Colonic mucosa (tissue), 4 donors: ENCODE measurements at regions not wholly inside any gene's neighbourhood (a gene's known extent, or its start where the extent isn't known, plus 50 kb on each side); places are given as distances from the start of the nearest gene placed in this dataset.

ENCODE experiments used
- DNase-seq: peaks from one replicate; pipeline ENCODE4 v3.0.0-alpha.2; 2020
- H3K27ac ChIP-seq: fragments of 200-600 bp; one replicate; pipeline ENCODE4 v1.8.0; 2021
- H3K27me3 ChIP-seq: fragments of 200-600 bp; one replicate; pipeline ENCODE4 v1.8.0; 2021
- H3K36me3 ChIP-seq: fragments of 200-600 bp; one replicate; pipeline ENCODE4 v1.8.0; 2021
- H3K4me1 ChIP-seq: fragments of 200-600 bp; one replicate; pipeline ENCODE4 v1.8.0; 2021; ENCODE audit warnings: mild to moderate bottlenecking
- H3K4me3 ChIP-seq: fragments of 200-600 bp; one replicate; pipeline ENCODE4 v1.8.0; 2021
- H3K9ac ChIP-seq, 2 donors: one replicate each; pipeline ENCODE4 v1.7.0; 2013; ENCODE audit warnings: control low read depth in 2 of 2, low read depth in 2 of 2, low read length in 2 of 2
- H3K9me3 ChIP-seq: fragments of 200-600 bp; one replicate; pipeline ENCODE4 v1.8.0; 2021
- intact Hi-C: fragments of 100-400 bp; cut with DNase I; formaldehyde crosslinking; loops from one replicate; pipeline ENCODE4 v1.14.1; 2022
- TF ChIP-seq, protein P1 (sequence below): fragments of 200-600 bp; IDR thresholded peaks from one replicate; pipeline ENCODE4 v1.8.0; 2022; ENCODE audit warnings: antibody characterized with exemption, mild to moderate bottlenecking
- donor health status: healthy.
- donor health status: DM: no; HTN: no; CAD: no.
- donor health status: DM: no; HTN: no; CAD: no.

DNA sequence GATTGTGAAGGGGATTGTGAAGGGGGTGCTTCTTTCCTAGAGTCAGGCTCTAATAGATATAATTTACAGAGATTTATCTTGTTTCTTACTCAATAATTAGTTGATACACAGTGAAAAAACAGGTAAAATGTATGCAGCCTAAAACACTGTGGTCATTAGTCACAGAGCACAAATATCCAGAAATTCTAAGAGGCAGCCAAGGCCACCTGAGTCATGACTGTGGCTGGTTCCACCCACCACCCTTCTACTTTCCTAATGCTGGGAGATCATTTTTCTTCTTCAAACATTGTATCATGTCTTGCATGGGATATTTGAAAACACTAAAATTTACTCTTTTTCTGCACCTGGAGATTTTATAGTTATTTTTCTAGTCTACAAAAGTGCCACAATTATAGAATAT lies 181.6 kb downstream of the OTOR start:
- Histone ChIP-seq H3K9ac (no peak overlapping the region), H3K9me3 (no peaks in the 10 kb centered on the region), H3K27me3 (no peaks in the 10 kb centered on the region), H3K4me1 (no peaks in the 10 kb centered on the region), H3K36me3 (no peaks in the 10 kb centered on the region), H3K4me3 (no peak overlapping the region), H3K27ac (no peak overlapping the region)
- intact Hi-C loops: no loop called here
- TF ChIP-seq, protein P1, sequence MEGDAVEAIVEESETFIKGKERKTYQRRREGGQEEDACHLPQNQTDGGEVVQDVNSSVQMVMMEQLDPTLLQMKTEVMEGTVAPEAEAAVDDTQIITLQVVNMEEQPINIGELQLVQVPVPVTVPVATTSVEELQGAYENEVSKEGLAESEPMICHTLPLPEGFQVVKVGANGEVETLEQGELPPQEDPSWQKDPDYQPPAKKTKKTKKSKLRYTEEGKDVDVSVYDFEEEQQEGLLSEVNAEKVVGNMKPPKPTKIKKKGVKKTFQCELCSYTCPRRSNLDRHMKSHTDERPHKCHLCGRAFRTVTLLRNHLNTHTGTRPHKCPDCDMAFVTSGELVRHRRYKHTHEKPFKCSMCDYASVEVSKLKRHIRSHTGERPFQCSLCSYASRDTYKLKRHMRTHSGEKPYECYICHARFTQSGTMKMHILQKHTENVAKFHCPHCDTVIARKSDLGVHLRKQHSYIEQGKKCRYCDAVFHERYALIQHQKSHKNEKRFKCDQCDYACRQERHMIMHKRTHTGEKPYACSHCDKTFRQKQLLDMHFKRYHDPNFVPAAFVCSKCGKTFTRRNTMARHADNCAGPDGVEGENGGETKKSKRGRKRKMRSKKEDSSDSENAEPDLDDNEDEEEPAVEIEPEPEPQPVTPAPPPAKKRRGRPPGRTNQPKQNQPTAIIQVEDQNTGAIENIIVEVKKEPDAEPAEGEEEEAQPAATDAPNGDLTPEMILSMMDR: no peak
- no peak for DNase-seq

- intact Hi-C loops: no loop called here
- Histone ChIP-seq H3K36me3 (no peaks in the 10 kb centered on the region), H3K9ac (no peak overlapping the region), H3K4me1 (no peaks in the 10 kb centered on the region), H3K9me3 (no peaks in the 10 kb centered on the region), H3K4me3 (no peak overlapping the region), H3K27ac (no peak overlapping the region), H3K27me3 (no peaks in the 10 kb centered on the region)
- TF ChIP-seq, protein P1: no peak
- no peak for DNase-seq
Observed at GRCh38 chr20:16930656-16931055, 182.5 kb downstream of the OTOR start.

GRCh38 chr20:16939051-16939450 lies 190.9 kb downstream of the OTOR start:
- Histone ChIP-seq H3K27ac (no peak overlapping the region), H3K36me3 (no peaks in the 10 kb centered on the region), H3K9me3 (no peaks in the 10 kb centered on the region), H3K9ac (no peak overlapping the region), H3K4me1 (no peaks in the 10 kb centered on the region), H3K27me3 (no peaks in the 10 kb centered on the region), H3K4me3 (no peak overlapping the region)
- TF ChIP-seq, protein P1: no peak
- intact Hi-C loops: no loop called here
- no peak for DNase-seq

DNA sequence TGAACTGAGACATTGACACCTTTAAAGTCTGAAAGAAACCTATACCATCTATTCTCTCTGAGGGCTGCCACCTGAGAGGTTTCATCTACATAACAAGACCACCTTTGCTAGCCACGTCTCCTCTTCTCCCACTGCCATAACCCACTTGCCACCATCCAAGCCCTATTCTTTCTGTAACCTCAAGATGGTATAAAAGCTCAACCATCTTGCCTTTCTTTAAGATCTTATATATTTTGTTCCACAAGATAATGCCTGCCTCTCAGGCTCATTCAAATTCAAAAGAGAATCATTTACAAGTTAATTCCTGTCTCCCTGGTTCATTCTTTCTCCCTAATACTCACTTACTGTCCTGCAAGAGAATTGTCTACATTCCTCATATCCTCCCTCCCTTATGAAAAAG lies 192.5 kb downstream of the OTOR start:
- H3K9me3 ChIP-seq: no peaks in the 10 kb centered on the region
- TF ChIP-seq, protein P1: no peak
- intact Hi-C loops: no loop called here
- no peak overlapping the region for H3K27ac ChIP-seq
- no peaks in the 10 kb centered on the region for H3K4me1 ChIP-seq
- no peaks in the 10 kb centered on the region for H3K27me3 ChIP-seq
- no peaks in the 10 kb centered on the region for H3K36me3 ChIP-seq
- no peak overlapping the region for H3K4me3 ChIP-seq
- H3K9ac ChIP-seq: no peak overlapping the region
- no peak for DNase-seq

DNA sequence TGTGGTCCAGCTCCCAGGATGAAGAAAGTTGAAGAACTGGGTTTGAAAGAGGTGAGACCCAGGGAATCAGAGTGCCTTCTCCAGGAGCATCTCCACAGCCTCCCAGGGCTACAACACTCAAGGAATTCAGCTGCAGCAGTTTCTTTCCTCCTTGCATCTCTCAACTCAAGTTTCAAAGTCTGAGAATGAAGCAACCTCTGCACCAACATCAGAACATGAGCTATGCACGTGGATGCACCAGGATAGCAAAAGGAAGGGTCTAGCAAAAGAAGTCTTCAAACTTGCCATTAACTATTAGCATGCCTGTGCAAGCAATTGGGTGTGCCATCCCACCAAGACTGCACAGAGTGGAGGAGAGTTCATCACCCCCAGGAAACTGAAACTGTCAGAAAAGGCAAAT lies 193.9 kb downstream of the OTOR start:
- no peak overlapping the region for H3K4me3 ChIP-seq
- intact Hi-C loops: no loop called here
- no peak overlapping the region for H3K27ac ChIP-seq
- no peak overlapping the region for H3K9ac ChIP-seq
- no peaks in the 10 kb centered on the region for H3K9me3 ChIP-seq
- H3K36me3 ChIP-seq: no peaks in the 10 kb centered on the region
- no peak for DNase-seq
- H3K27me3 ChIP-seq: no peaks in the 10 kb centered on the region
- TF ChIP-seq, protein P1: no peak
- no peaks in the 10 kb centered on the region for H3K4me1 ChIP-seq

GRCh38 chr20:16942756-16943155 lies 194.6 kb downstream of the OTOR start:
- no peak overlapping the region for H3K27ac ChIP-seq
- no peaks in the 10 kb centered on the region for H3K4me1 ChIP-seq
- no peak overlapping the region for H3K4me3 ChIP-seq
- intact Hi-C loops: no loop called here
- no peaks in the 10 kb centered on the region for H3K27me3 ChIP-seq
- H3K36me3 ChIP-seq: no peaks in the 10 kb centered on the region
- DNase-seq: no peak
- no peaks in the 10 kb centered on the region for H3K9me3 ChIP-seq
- TF ChIP-seq, protein P1: no peak
- no peak overlapping the region for H3K9ac ChIP-seq
